Neuronal stem cell (in vitro differentiated cells): ENCODE measurements at regions not wholly inside any gene's neighbourhood (a gene's known extent, or its start where the extent isn't known, plus 50 kb on each side); places are given as distances from the start of the nearest gene placed in this dataset.
"Not testable (repeated sequence)": the region's sequence is repeated elsewhere in the genome, so short reads cannot be mapped to it uniquely, and the experiment has no call there.

Experiments
- DNase-seq: peaks from one replicate; pipeline ENCODE4 v3.0.0-alpha.2; 2013; ENCODE audit warnings: low spot score
- H2AFZ ChIP-seq: one replicate; pipeline ENCODE4 v1.6.1; 2013; ENCODE audit warnings: mild to moderate bottlenecking, low read length, inconsistent platforms
- H2AK5ac ChIP-seq: 2 replicates; pipeline ENCODE4 v1.6.1; 2013; ENCODE audit warnings: low read depth, mild to moderate bottlenecking, inconsistent platforms, low read length, moderate library complexity, mixed read lengths
- H2BK120ac ChIP-seq: 2 replicates; pipeline ENCODE4 v1.6.1; 2013; ENCODE audit warnings: low read depth, mild to moderate bottlenecking, inconsistent platforms, low read length, moderate library complexity, mixed read lengths
- H2BK12ac ChIP-seq: one replicate; pipeline ENCODE4 v1.6.1; 2013; ENCODE audit warnings: low read length, inconsistent platforms
- H2BK15ac ChIP-seq: 2 replicates; pipeline ENCODE4 v1.6.1; 2013; ENCODE audit warnings: mild to moderate bottlenecking, low read length, inconsistent platforms, mixed read lengths
- H2BK5ac ChIP-seq: one replicate; pipeline ENCODE4 v1.6.1; 2013; ENCODE audit warnings: inconsistent platforms, mild to moderate bottlenecking, low read length, moderate library complexity
- H3K14ac ChIP-seq: one replicate; pipeline ENCODE4 v1.6.1; 2013; ENCODE audit warnings: low read length, inconsistent platforms
- H3K18ac ChIP-seq: 2 replicates; pipeline ENCODE4 v1.6.1; 2013; ENCODE audit warnings: low read length, inconsistent platforms
- H3K23ac ChIP-seq: 2 replicates; pipeline ENCODE4 v1.6.1; 2013; ENCODE audit warnings: low read depth, mild to moderate bottlenecking, mixed read lengths, low read length, inconsistent platforms; ENCODE audit not compliant: poor library complexity
- H3K27ac ChIP-seq: replicated peaks from 3 replicates; pipeline ENCODE4 v1.5.1; 2013; ENCODE audit warnings: low read length, inconsistent platforms
- H3K27me3 ChIP-seq, 3 experiments: 2 replicates each; pipeline ENCODE4 v1.6.1; 2013; ENCODE audit warnings: low read length in 3 of 3, mild to moderate bottlenecking in 2 of 3, inconsistent platforms in 1 of 3, low read depth in 1 of 3, mixed read lengths in 1 of 3, moderate library complexity in 1 of 3; ENCODE audit not compliant: control insufficient read depth in 3 of 3, insufficient read depth in 3 of 3
- H3K36me3 ChIP-seq, 2 donors: replicated peaks in 1 of 2; 2 replicates each; pipeline ENCODE4 v1.6.1; 2013; ENCODE audit warnings: low read length in 2 of 2; ENCODE audit not compliant: control insufficient read depth in 2 of 2, insufficient read depth in 2 of 2
- H3K4ac ChIP-seq: 2 replicates; pipeline ENCODE4 v1.6.1; 2013; ENCODE audit warnings: inconsistent platforms, mild to moderate bottlenecking, low read length, moderate library complexity
- H3K4me1 ChIP-seq, 2 donors: 1 replicate in 1 of 2; 2 replicates in 1 of 2; pipeline ENCODE4 v1.6.1; 2013; ENCODE audit warnings: low read length in 2 of 2, low read depth in 1 of 2; ENCODE audit not compliant: control insufficient read depth in 2 of 2, insufficient read depth in 1 of 2
- H3K4me2 ChIP-seq: one replicate; pipeline ENCODE4 v1.6.1; 2013; ENCODE audit warnings: mild to moderate bottlenecking, low read length, inconsistent platforms; ENCODE audit not compliant: insufficient read depth, poor library complexity, severe bottlenecking
- H3K4me3 ChIP-seq, 2 donors: 2 replicates each; pipeline ENCODE4 v1.5.1; 2013; ENCODE audit warnings: low read length in 2 of 2, mild to moderate bottlenecking in 2 of 2, inconsistent platforms in 1 of 2, moderate library complexity in 1 of 2
- H3K79me1 ChIP-seq: one replicate; pipeline ENCODE4 v1.6.1; 2013; ENCODE audit warnings: low read depth, mild to moderate bottlenecking, inconsistent platforms, low read length, moderate library complexity
- H3K9ac ChIP-seq: one replicate; pipeline ENCODE4 v1.6.1; 2013; ENCODE audit warnings: mild to moderate bottlenecking, low read depth, low read length, inconsistent platforms; ENCODE audit not compliant: poor library complexity
- H3K9me3 ChIP-seq, 2 donors: replicated peaks in 1 of 2; 2 replicates each; pipeline versions ENCODE3 to v1.6.1; 2013; ENCODE audit warnings: low read length in 2 of 2, mild to moderate bottlenecking in 2 of 2, inconsistent platforms in 1 of 2, low read depth in 1 of 2, mixed read lengths in 1 of 2, moderate library complexity in 1 of 2; ENCODE audit not compliant: control insufficient read depth in 2 of 2, insufficient read depth in 1 of 2
- H4K8ac ChIP-seq: one replicate; pipeline ENCODE4 v1.6.1; 2013; ENCODE audit warnings: low read depth, mild to moderate bottlenecking, inconsistent platforms, low read length, moderate library complexity
- H4K91ac ChIP-seq: one replicate; pipeline ENCODE4 v1.6.1; 2013; ENCODE audit warnings: low read length, low read depth, mild to moderate bottlenecking, inconsistent platforms; ENCODE audit not compliant: poor library complexity
- WGBS, 2 donors: extraction: QIAGEN DNeasy Blood & Tissue Kit; methylation state at CpG; one replicate each; pipeline ENCODE4 v1.1.7; 2013; ENCODE audit warnings: missing lambda C conversion rate in 2 of 2, mixed read lengths in 1 of 2; ENCODE audit not compliant: insufficient read length in 2 of 2, insufficient replicate concordance in 1 of 2; ENCODE audit errors: extremely low coverage in 2 of 2; 5-methylcytosine and 5-hydroxymethylcytosine counted together

DNA sequence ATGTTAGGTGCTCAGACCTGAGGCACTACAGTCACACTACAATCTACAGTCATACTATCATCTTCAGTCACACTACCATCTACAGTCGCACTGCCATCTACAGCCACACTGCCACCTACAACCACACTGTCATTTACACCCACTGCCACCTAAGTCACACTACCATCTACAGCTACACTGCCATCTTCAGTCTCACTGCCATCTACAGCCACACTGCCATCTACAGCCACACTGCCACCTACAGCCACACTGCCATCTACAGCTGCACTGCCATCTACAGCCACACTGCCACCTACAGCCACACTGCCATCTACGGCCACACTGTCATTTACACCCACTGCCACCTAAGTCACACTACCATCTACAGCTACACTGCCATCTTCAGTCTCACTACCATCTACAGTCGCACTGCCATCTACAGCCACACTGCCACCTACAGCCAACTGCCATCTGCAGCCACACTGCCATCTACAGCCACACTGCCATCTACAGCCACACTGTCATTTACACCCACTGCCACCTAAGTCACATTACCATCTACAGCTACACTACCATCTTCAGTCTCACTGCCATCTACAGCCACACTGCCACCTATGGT is 155.2 kb upstream of the AFDN start:
- Histone ChIP-seq H2BK12ac (peak overlapping the region; percentile 27), H4K8ac (peak overlapping the region; percentile 89), H2AK5ac (peak overlapping the region; percentile 0), H2BK15ac (peak overlapping the region; percentile 1), H3K18ac (peak overlapping the region; percentile 39), H3K23ac (peak overlapping the region; percentile 22), H3K4me3 (peak overlapping the region in 1 of 2 donors; percentile 22), H3K9ac (peak overlapping the region; percentile 24), H3K4me1 (peaks cover 36 to 41% of the 10 kb centered on the region in 2 donors)
- H2BK120ac ChIP-seq, H3K14ac ChIP-seq, H3K27ac ChIP-seq, H2AFZ ChIP-seq, H3K36me3 ChIP-seq, H3K27me3 ChIP-seq, H3K79me1 ChIP-seq, DNase-seq, H4K91ac ChIP-seq, H3K4ac ChIP-seq, H3K4me2 ChIP-seq, H2BK5ac ChIP-seq, H3K9me3 ChIP-seq: not testable (repeated sequence)
- no CpG with 5 or more reads among the region's 3 CpGs for WGBS, 2 donors

DNA sequence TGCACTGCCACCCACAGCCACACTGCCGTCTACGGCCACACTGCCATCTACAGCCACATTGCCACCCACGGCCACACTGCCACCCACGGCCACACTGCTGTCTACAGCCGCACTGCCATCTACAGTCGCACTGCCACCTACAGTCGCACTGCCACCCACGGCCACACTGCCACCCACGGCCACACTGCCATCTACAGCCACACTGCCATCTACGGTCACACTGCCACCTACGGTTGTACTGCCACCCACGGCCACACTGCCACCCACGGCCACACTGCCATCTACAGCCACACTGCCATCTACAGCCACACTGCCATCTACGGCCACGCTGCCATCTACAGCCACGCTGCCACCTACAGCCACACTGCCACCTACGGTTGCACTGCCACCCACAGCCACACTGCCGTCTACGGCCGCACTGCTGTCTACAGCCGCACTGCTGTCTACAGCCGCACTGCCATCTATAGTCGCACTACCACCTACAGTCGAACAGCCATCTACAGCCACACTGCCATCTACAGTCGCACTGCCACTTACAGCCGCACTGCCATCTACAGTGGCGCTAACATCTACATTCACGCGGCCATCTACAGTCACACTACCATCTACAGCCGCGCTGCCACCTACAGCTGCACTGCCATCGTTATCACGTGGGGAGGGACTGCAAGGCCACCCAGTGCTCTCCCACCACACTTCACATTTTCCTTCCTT is 154.6 kb upstream of the AFDN start:
- WGBS, 2 donors = no CpG with 5 or more reads among the region's 33 CpGs

DNA sequence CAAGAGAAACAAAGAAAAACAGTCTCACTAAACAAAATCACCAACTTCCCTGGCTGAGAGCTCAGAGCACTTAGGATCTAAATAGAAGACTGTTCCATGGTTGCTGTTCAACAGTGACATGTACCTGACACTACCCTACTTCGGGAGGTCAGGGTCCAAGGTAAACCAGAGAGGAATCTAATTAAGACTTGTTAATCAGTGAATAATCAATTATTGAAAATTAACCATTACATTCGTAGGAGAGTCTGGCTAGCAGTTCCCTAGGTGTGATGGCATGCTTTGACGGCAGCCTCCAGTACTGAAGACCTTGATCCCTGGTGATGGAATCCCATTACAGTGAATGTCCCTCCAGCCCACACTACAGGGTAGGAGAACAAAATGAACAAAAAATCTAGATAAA is 154.0 kb upstream of the AFDN start:
- no peak overlapping the region for H2AFZ ChIP-seq
- no peak overlapping the region for H3K14ac ChIP-seq
- no peak overlapping the region for H3K23ac ChIP-seq
- H3K27ac ChIP-seq = no peak overlapping the region
- no peak overlapping the region for H2BK12ac ChIP-seq
- H3K9me3 ChIP-seq = peaks cover 0 to 8% of the 10 kb centered on the region in 2 donors
- no peak overlapping the region for H3K4me3 ChIP-seq
- no peak overlapping the region for H4K8ac ChIP-seq
- no peak for DNase-seq
- no peaks in the 10 kb centered on the region for H3K27me3 ChIP-seq
- no peak overlapping the region for H3K4me2 ChIP-seq
- no peak overlapping the region for H3K4ac ChIP-seq
- H3K79me1 ChIP-seq = no peaks in the 10 kb centered on the region
- no peak overlapping the region for H4K91ac ChIP-seq
- H2AK5ac ChIP-seq = no peak overlapping the region
- peaks cover 38 to 42% of the 10 kb centered on the region in 2 donors for H3K4me1 ChIP-seq
- no peak overlapping the region for H2BK5ac ChIP-seq
- no CpG with 5 or more reads among the region's 3 CpGs for WGBS, 2 donors
- no peak overlapping the region for H3K18ac ChIP-seq
- peak overlapping the region; percentile 1 for H2BK15ac ChIP-seq
- no peaks in the 10 kb centered on the region for H3K36me3 ChIP-seq
- no peak overlapping the region for H3K9ac ChIP-seq
- no peak overlapping the region for H2BK120ac ChIP-seq

More for the DNA sequence above, 154.6 kb upstream of the AFDN start:
- peak overlapping the region in 1 of 2 donors; percentile 22 for H3K4me3 ChIP-seq
- no peak overlapping the region for H3K4ac ChIP-seq
- no peak overlapping the region for H3K27ac ChIP-seq
- H2AK5ac ChIP-seq = peak overlapping the region; percentile 0
- peaks cover 0 to 8% of the 10 kb centered on the region in 2 donors for H3K9me3 ChIP-seq
- H3K18ac ChIP-seq = peak overlapping the region; percentile 39
- peak overlapping the region; percentile 22 for H3K23ac ChIP-seq
- H3K4me2 ChIP-seq = no peak overlapping the region
- no peak overlapping the region for H4K91ac ChIP-seq
- H3K27me3 ChIP-seq = no peaks in the 10 kb centered on the region
- no peak overlapping the region for H3K14ac ChIP-seq
- peak overlapping the region; percentile 89 for H4K8ac ChIP-seq
- H2AFZ ChIP-seq = no peak overlapping the region
- no peak overlapping the region for H2BK5ac ChIP-seq
- H2BK12ac ChIP-seq = peak overlapping the region; percentile 27
- H3K79me1 ChIP-seq = no peaks in the 10 kb centered on the region
- H3K36me3 ChIP-seq = no peaks in the 10 kb centered on the region
- H3K9ac ChIP-seq = no peak overlapping the region
- no peak for DNase-seq
- H3K4me1 ChIP-seq = peaks cover 37 to 42% of the 10 kb centered on the region in 2 donors
- no peak overlapping the region for H2BK120ac ChIP-seq
- peak overlapping the region; percentile 1 for H2BK15ac ChIP-seq

- H3K4me2 ChIP-seq = no peak overlapping the region
- no peaks in the 10 kb centered on the region for H3K27me3 ChIP-seq
- H3K23ac ChIP-seq = no peak overlapping the region
- DNase-seq = no peak
- no peak overlapping the region for H4K91ac ChIP-seq
- H3K79me1 ChIP-seq = no peaks in the 10 kb centered on the region
- H2BK15ac ChIP-seq = no peak overlapping the region
- H2AFZ ChIP-seq = no peak overlapping the region
- H3K4me1 ChIP-seq = peaks cover 28 to 39% of the 10 kb centered on the region in 2 donors
- H3K18ac ChIP-seq = no peak overlapping the region
- no peak overlapping the region for H2AK5ac ChIP-seq
- no peak overlapping the region for H3K4me3 ChIP-seq
- H3K9ac ChIP-seq = no peak overlapping the region
- no peak overlapping the region for H3K14ac ChIP-seq
- H4K8ac ChIP-seq = no peak overlapping the region
- WGBS, 2 donors = no CpG with 5 or more reads among the region's 5 CpGs
- no peak overlapping the region for H2BK12ac ChIP-seq
- H3K27ac ChIP-seq = no peak overlapping the region
- H3K36me3 ChIP-seq = no peaks in the 10 kb centered on the region
- no peak overlapping the region for H3K4ac ChIP-seq
- H2BK120ac ChIP-seq = no peak overlapping the region
- H2BK5ac ChIP-seq = no peak overlapping the region
- peaks cover 0 to 8% of the 10 kb centered on the region in 2 donors for H3K9me3 ChIP-seq
Measured at GRCh38 chr6:167673946-167674345, 152.8 kb upstream of the AFDN start.
